Osteocyte (in vitro differentiated cells): ENCODE measurements at regions not wholly inside any gene's neighbourhood (a gene's known extent, or its start where the extent isn't known, plus 50 kb on each side); places are given as distances from the start of the nearest gene placed in this dataset.

Experiments
- DNase-seq: peaks from one replicate; pipeline ENCODE4 v3.0.0; 2021; ENCODE audit warnings: mixed read lengths; ENCODE audit not compliant: unreplicated experiment; ENCODE audit errors: extremely low spot score
- H3K27ac Mint-ChIP-seq: one replicate; pipeline ENCODE4 v1.8.0; 2021; ENCODE audit warnings: mild to moderate bottlenecking, mixed read lengths; ENCODE audit not compliant: unreplicated experiment
- H3K27me3 Mint-ChIP-seq: one replicate; pipeline ENCODE4 v1.8.0; 2021; ENCODE audit warnings: mixed read lengths; ENCODE audit not compliant: unreplicated experiment
- H3K36me3 Mint-ChIP-seq: one replicate; pipeline ENCODE4 v1.8.0; 2021; ENCODE audit warnings: mixed read lengths; ENCODE audit not compliant: unreplicated experiment
- H3K4me1 Mint-ChIP-seq: one replicate; pipeline ENCODE4 v1.8.0; 2021; ENCODE audit warnings: mixed read lengths; ENCODE audit not compliant: unreplicated experiment
- H3K4me3 Mint-ChIP-seq: one replicate; pipeline ENCODE4 v1.8.0; 2021; ENCODE audit warnings: mild to moderate bottlenecking, moderate library complexity, mixed read lengths; ENCODE audit not compliant: unreplicated experiment
- H3K9me3 Mint-ChIP-seq: one replicate; pipeline ENCODE4 v1.8.0; 2021; ENCODE audit warnings: mixed read lengths; ENCODE audit not compliant: unreplicated experiment
- TF ChIP-seq, protein P1 (sequence below): fragments of 200-600 bp; sonication (generic); IDR thresholded peaks from 2 replicates; pipeline ENCODE4 v1.5.0; 2021; ENCODE audit warnings: antibody characterized with exemption, mild to moderate bottlenecking, moderate library complexity

DNA sequence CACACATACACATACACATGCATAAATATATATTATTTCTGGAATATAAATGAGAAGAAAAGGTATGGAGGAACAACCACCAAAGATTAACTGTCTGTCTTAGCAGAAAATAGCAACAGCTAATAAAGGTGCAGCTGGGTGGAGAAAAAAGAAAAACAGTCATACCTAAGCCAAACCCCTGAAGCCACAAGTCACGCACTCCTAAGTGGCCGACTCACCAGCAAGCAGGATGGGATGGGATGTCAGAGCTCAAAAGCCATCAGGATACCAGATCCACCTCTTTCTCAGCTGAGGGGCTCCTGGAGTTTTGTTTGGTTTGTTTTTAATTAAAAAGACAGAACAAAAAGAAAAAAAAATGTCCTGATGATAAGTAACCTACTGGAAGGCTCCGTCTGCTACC is 64.7 kb upstream of the HIVEP3 start:
- Mint-ChIP-seq H3K4me3 (no peak overlapping the region), H3K27ac (no peak overlapping the region), H3K27me3 (peaks cover 16% of the 10 kb centered on the region), H3K9me3 (no peaks in the 10 kb centered on the region), H3K4me1 (no peaks in the 10 kb centered on the region), H3K36me3 (no peaks in the 10 kb centered on the region)
- TF ChIP-seq, protein P1, sequence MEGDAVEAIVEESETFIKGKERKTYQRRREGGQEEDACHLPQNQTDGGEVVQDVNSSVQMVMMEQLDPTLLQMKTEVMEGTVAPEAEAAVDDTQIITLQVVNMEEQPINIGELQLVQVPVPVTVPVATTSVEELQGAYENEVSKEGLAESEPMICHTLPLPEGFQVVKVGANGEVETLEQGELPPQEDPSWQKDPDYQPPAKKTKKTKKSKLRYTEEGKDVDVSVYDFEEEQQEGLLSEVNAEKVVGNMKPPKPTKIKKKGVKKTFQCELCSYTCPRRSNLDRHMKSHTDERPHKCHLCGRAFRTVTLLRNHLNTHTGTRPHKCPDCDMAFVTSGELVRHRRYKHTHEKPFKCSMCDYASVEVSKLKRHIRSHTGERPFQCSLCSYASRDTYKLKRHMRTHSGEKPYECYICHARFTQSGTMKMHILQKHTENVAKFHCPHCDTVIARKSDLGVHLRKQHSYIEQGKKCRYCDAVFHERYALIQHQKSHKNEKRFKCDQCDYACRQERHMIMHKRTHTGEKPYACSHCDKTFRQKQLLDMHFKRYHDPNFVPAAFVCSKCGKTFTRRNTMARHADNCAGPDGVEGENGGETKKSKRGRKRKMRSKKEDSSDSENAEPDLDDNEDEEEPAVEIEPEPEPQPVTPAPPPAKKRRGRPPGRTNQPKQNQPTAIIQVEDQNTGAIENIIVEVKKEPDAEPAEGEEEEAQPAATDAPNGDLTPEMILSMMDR = no peak
- DNase-seq = no peak

DNA sequence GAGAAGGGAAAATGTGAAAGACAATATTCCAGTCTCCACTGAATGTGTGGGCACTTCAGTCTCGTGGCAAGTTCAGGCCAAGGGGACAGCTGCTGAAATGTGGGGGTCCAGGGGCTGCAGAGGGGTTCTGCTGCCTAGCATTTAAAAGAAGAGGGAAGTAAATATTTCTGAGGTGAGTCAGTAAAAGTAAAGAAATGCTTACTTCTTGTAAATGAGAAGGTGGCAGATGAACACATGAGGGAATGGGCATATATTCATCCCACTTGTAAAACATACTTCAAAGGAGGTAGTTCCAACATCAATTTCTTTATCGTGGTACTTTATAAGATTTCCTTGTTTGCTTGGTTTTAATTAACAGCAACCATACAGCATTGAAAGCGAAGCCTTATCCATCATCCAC is 63.1 kb upstream of the HIVEP3 start:
- DNase-seq = no peak
- Mint-ChIP-seq H3K27me3 (peaks cover 12% of the 10 kb centered on the region), H3K36me3 (no peaks in the 10 kb centered on the region), H3K27ac (no peak overlapping the region), H3K4me1 (no peaks in the 10 kb centered on the region), H3K4me3 (no peak overlapping the region), H3K9me3 (no peaks in the 10 kb centered on the region)
- TF ChIP-seq, protein P1 = no peak

DNA sequence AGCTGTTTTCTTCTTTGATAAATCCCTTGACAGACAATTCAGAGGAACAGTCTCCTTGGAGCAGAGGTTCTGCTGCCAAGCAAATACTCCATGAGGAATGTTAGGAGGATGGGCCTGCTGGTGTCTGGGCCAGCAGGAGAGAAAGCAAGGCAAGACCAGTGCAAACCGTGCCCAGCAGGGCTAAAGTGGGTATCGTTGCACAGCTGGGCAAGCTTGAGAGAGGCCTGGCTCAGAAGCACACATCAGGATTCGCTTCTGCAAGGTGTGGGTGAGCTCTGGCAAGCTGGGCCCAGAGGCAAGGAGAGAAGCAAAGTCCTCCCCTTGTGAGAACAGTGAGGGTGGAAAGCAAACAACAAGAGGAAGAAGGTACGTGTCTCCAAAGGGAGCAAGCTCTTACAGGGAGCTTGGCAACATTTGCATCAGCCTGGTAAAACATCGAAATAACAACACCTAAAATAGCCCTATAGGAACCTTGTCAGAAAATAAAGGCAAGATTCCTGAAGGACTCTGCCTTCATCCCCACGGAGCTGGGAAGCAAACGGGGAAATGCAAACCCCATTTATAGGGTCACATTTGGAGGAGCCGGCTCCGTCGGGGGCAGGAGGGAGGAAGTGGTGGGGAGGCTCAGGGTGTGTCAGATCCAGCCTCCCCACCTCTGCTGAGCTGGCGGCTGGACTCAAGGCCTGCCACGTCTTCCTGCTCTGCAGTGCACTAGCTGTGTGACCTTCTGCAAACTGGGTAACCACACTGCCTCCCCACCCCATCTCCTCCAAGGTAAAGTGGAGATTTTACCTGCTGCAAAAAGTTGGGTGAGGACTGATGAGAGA is 62.3 kb upstream of the HIVEP3 start:
- H3K27ac Mint-ChIP-seq = no peak overlapping the region
- H3K4me1 Mint-ChIP-seq = no peaks in the 10 kb centered on the region
- H3K4me3 Mint-ChIP-seq = no peak overlapping the region
- H3K36me3 Mint-ChIP-seq = no peaks in the 10 kb centered on the region
- TF ChIP-seq, protein P1 = no peak
- no peaks in the 10 kb centered on the region for H3K9me3 Mint-ChIP-seq
- DNase-seq = peak; percentile 67
- H3K27me3 Mint-ChIP-seq = peaks cover 12% of the 10 kb centered on the region

DNA sequence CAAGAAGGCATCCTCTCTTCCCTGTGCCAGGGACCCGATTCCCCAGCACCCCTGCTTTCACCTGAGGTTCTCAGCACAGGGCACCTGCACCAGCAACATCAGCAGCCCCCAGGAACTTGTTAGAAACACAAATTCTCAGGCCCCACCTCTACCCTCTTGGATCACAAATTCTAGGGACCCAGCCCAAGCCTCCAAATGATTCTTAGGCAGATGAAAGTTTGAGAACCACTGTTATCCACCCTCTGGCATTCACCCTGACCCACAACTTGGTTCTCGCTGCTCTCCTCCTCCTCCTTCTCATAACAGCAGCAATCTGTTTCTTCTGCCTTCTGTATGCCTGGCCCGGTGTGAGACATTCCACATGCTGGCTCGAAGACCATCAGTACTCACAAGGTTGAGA is 60.3 kb upstream of the HIVEP3 start:
- peak; percentile 42 for DNase-seq
- no peaks in the 10 kb centered on the region for H3K4me1 Mint-ChIP-seq
- H3K27ac Mint-ChIP-seq = no peak overlapping the region
- peaks cover 8% of the 10 kb centered on the region for H3K27me3 Mint-ChIP-seq
- no peaks in the 10 kb centered on the region for H3K36me3 Mint-ChIP-seq
- no peak overlapping the region for H3K4me3 Mint-ChIP-seq
- H3K9me3 Mint-ChIP-seq = no peaks in the 10 kb centered on the region
- TF ChIP-seq, protein P1 = no peak

DNA sequence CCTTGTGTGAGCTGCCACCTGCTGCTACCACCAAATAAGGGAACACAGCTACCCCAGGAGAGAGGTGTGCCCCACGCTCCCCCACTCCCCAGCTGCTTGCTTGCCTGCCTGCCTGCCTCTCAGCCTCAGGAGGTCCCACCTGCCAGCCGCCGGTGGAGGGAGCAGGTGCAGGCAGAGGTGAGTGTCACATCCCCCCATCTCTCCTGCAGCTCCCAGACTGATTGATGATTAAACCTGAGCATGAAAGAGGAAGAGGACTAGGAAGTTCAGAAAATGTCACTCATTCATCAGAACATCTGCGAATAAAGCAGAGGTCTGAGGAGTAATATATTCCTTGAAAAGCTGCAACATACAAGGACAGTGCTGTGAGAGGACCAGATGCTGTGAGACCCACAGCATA is 58.6 kb upstream of the HIVEP3 start:
- H3K36me3 Mint-ChIP-seq = no peaks in the 10 kb centered on the region
- peak; percentile 36 for DNase-seq
- no peaks in the 10 kb centered on the region for H3K9me3 Mint-ChIP-seq
- no peaks in the 10 kb centered on the region for H3K4me1 Mint-ChIP-seq
- TF ChIP-seq, protein P1 = no peak
- peaks cover 14% of the 10 kb centered on the region for H3K27me3 Mint-ChIP-seq
- H3K4me3 Mint-ChIP-seq = no peak overlapping the region
- H3K27ac Mint-ChIP-seq = no peak overlapping the region
